SK-N-SH (cell line): ENCODE measurements at regions not wholly inside any gene's neighbourhood (a gene's known extent, or its start where the extent isn't known, plus 50 kb on each side); places are given as distances from the start of the nearest gene placed in this dataset.

Experiments used
- CTCF ChIA-PET: fragments of 300-600, 350-600 bp; formaldehyde crosslinking; extraction: SDS; loops from one replicate; lab custom pipeline; 2021; lab: Yijun Ruan, JAX
- POLR2A ChIA-PET: fragments of 350-600 bp; sonication (Branson Sonifier 250); formaldehyde crosslinking; extraction: SDS; loops from one replicate; lab custom pipeline; 2020; ENCODE audit warnings: antibody characterized with exemption, inconsistent platforms; lab: Yijun Ruan, JAX
- DNase-seq: peaks from one replicate; pipeline ENCODE4 v3.0.0; 2012
- H2AFZ ChIP-seq: fragments of 200-600 bp; sonication (generic); 2 replicates; pipeline ENCODE4 v1.8.1; 2016; ENCODE audit warnings: antibody characterized with exemption, mild to moderate bottlenecking, low read depth
- H3F3A ChIP-seq: fragments of 200-600 bp; sonication (generic); replicated peaks from 2 replicates; pipeline ENCODE3; 2016; ENCODE audit warnings: antibody characterized with exemption, mild to moderate bottlenecking; ENCODE audit not compliant: insufficient read depth
- H3K27ac ChIP-seq, 2 experiments: fragments of 200-500 bp in 1 of 2; fragments of 200-600 bp in 1 of 2; sonication (Bioruptor generic) in 1 of 2; sonication (generic), shearing (Covaris generic) in 1 of 2; 2 replicates each; pipeline versions ENCODE4 v1.5.1 to v1.6.1; 2014 to 2016; ENCODE audit warnings: low read depth in 2 of 2, inconsistent platforms in 1 of 2, low read length in 1 of 2, mild to moderate bottlenecking in 1 of 2, mixed read lengths in 1 of 2
- H3K27me3 ChIP-seq: fragments of 200-600 bp; sonication (generic), shearing (Covaris generic); 2 replicates; pipeline ENCODE4 v1.6.1; 2016; ENCODE audit warnings: mixed run types; ENCODE audit not compliant: insufficient read depth
- H3K36me3 ChIP-seq, 2 experiments: fragments of 200-500 bp in 1 of 2; fragments of 200-600 bp in 1 of 2; sonication (Bioruptor generic) in 1 of 2; sonication (generic) in 1 of 2; replicated peaks in 1 of 2; 2 replicates each; pipeline versions ENCODE3 to v1.5.1; 2014 to 2016; ENCODE audit warnings: low read length in 1 of 2, mild to moderate bottlenecking in 1 of 2; ENCODE audit not compliant: insufficient read depth in 2 of 2, control insufficient read depth in 1 of 2
- H3K4me1 ChIP-seq, 2 experiments: fragments of 200-500 bp in 1 of 2; fragments of 200-600 bp in 1 of 2; sonication (Bioruptor generic) in 1 of 2; sonication (generic), shearing (Covaris generic) in 1 of 2; 2 replicates each; pipeline versions ENCODE4 v1.5.1 to v1.6.1; 2014 to 2016; ENCODE audit warnings: low read depth in 1 of 2, low read length in 1 of 2, mixed run types in 1 of 2; ENCODE audit not compliant: insufficient read depth in 2 of 2, control insufficient read depth in 1 of 2
- H3K4me2 ChIP-seq: fragments of 200-600 bp; sonication (generic), shearing (Covaris generic); 2 replicates; pipeline ENCODE4 v1.6.1; 2017; ENCODE audit warnings: mixed run types
- H3K4me3 ChIP-seq, 2 experiments: fragments of 200-500 bp in 1 of 2; fragments of 200-600 bp in 1 of 2; sonication (Bioruptor generic) in 1 of 2; sonication (generic), shearing (Covaris generic) in 1 of 2; 2 replicates each; pipeline versions ENCODE4 v1.5.1 to v1.8.1; 2014 to 2016; ENCODE audit warnings: low read depth in 2 of 2, inconsistent platforms in 1 of 2, low read length in 1 of 2, mild to moderate bottlenecking in 1 of 2, mixed read lengths in 1 of 2, moderate library complexity in 1 of 2
- H3K79me2 ChIP-seq: fragments of 200-600 bp; sonication (generic); 2 replicates; pipeline ENCODE4 v1.8.1; 2017; ENCODE audit warnings: mild to moderate bottlenecking; ENCODE audit not compliant: insufficient read depth
- H3K9ac ChIP-seq: fragments of 200-600 bp; sonication (generic); 2 replicates; pipeline ENCODE4 v1.6.1; 2017; ENCODE audit warnings: mixed run types
- H3K9me2 ChIP-seq: fragments of 200-600 bp; sonication (generic); 2 replicates; pipeline ENCODE4 v1.6.1; 2017; ENCODE audit warnings: mixed run types
- H3K9me3 ChIP-seq: fragments of 200-600 bp; sonication (generic); 2 replicates; pipeline ENCODE4 v1.6.1; 2017; ENCODE audit warnings: mixed run types, mild to moderate bottlenecking, moderate library complexity
- H4K20me1 ChIP-seq: fragments of 200-600 bp; sonication (generic); 2 replicates; pipeline ENCODE4 v1.6.1; 2017; ENCODE audit warnings: mild to moderate bottlenecking, mixed run types; ENCODE audit not compliant: insufficient read depth
- ELF1 ChIP-seq: IDR thresholded peaks from 2 replicates; pipeline ENCODE4 v1.4.0; 2012
- EP300 ChIP-seq, 2 experiments: IDR thresholded peaks; 2 replicates each; pipeline versions ENCODE4 v1.4.0 to v1.6.1; 2012; ENCODE audit warnings: borderline replicate concordance in 1 of 2, low read depth in 1 of 2, low read length in 1 of 2
- EZH2phosphoT487 ChIP-seq: fragments of 200-600 bp; sonication (generic); IDR thresholded peaks from 2 replicates; pipeline ENCODE4 v1.6.1; 2017; ENCODE audit warnings: low read depth, mixed run types, mild to moderate bottlenecking, antibody characterized with exemption, moderate library complexity, borderline replicate concordance
- FOXJ3 ChIP-seq: sonication (generic); formaldehyde crosslinking; IDR thresholded peaks from 2 replicates; pipeline ENCODE4 v1.5.1; 2020; ENCODE audit warnings: mild to moderate bottlenecking, missing genetic modification reagents
- FOXM1 ChIP-seq: IDR thresholded peaks from 2 replicates; pipeline ENCODE4 v1.4.0; 2012; ENCODE audit warnings: low read depth, mild to moderate bottlenecking
- GATA2 ChIP-seq: sonication (generic); formaldehyde crosslinking; IDR thresholded peaks from 2 replicates; pipeline ENCODE4 v1.5.0; 2020; ENCODE audit warnings: mild to moderate bottlenecking, missing genetic modification reagents
- JUND ChIP-seq: IDR thresholded peaks from 2 replicates; pipeline ENCODE4 v1.4.0; 2012
- MXI1 ChIP-seq: IDR thresholded peaks from 2 replicates; pipeline ENCODE4 v1.6.1; 2012; ENCODE audit warnings: mild to moderate bottlenecking, low read depth, low read length, improper control_type of control experiment
- NFIC ChIP-seq: IDR thresholded peaks from 2 replicates; pipeline ENCODE4 v1.4.0; 2012; ENCODE audit warnings: borderline replicate concordance
- NRF1 ChIP-seq: IDR thresholded peaks from 2 replicates; pipeline ENCODE4 v1.6.1; 2012; ENCODE audit warnings: low read depth, mild to moderate bottlenecking, low read length
- RAD21 ChIP-seq: IDR thresholded peaks from 2 replicates; pipeline ENCODE4 v1.6.1; 2012; ENCODE audit warnings: mild to moderate bottlenecking, low read length
- RFX5 ChIP-seq: IDR thresholded peaks from 2 replicates; pipeline ENCODE4 v1.6.1; 2012; ENCODE audit warnings: mild to moderate bottlenecking, improper control_type of control experiment, low read length
- SIN3A ChIP-seq: IDR thresholded peaks from 2 replicates; pipeline ENCODE4 v1.6.1; 2012; ENCODE audit warnings: low read depth, mild to moderate bottlenecking, low read length, moderate library complexity, borderline replicate concordance
- YY1 ChIP-seq: IDR thresholded peaks from 2 replicates; pipeline ENCODE4 v1.4.0; 2012; ENCODE audit warnings: low read depth, mild to moderate bottlenecking
- WGBS: methylation state at CpG from one replicate; pipeline ENCODE4 v1.1.6; 2017; ENCODE audit warnings: low lambda C conversion rate; 5-methylcytosine and 5-hydroxymethylcytosine counted together
- TF ChIP-seq, protein P1 (sequence below): fragments of 200-600 bp; sonication (generic); IDR thresholded peaks from 2 replicates; pipeline ENCODE4 v1.6.1; 2017; ENCODE audit warnings: antibody characterized with exemption, mild to moderate bottlenecking, moderate library complexity
- TF ChIP-seq, protein P2 (sequence below): IDR thresholded peaks from 2 replicates; pipeline ENCODE4 v1.4.0; 2012; ENCODE audit warnings: low read depth
- TF ChIP-seq, protein P3 (sequence below): fragments of 150-350 bp; IDR thresholded peaks from 2 replicates; pipeline ENCODE4 v1.6.1; 2017; ENCODE audit warnings: antibody characterized with exemption, low read length, low read depth, borderline replicate concordance

DNA sequence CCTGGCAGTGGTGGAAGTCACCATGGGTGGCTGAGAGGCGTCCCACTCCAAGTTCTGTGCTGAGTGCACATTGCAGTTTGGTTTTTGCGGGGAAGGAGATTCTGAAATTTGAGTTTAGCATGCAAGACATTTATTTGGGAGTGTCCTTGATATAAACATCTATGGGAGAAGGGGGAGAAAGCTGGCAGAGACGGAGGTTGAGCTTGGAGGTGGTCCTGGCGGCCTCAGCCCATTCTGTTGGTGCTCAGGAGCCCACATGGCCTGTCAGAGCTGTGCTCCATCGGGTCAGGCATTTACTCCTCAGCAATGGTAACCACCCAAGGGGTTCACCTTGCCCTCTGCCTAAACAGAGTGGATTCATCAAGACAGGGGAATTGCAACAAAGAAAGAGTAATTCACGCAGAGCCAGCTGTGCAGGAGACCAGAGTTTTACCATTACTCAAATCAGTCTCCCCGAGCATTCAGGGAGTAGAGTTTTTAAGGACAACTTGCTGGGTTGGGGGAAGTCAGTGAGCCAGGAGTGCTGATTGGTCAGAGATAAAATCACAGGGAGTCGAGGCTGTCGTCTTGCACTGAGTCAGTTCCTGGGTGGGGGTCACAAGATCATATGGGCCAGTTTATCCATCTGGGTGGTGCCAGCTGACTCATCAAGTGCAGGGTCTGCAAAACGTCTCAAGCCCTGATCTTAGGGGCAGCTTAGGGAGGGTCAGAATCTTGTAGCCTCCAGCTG, 323.3 kb upstream of the TMEM132C start:
- Histone ChIP-seq H2AFZ (no peak overlapping the region), H3K4me2 (no peak overlapping the region), H3K4me3 (no peak overlapping the region), H3K79me2 (no peaks in the 10 kb centered on the region), H3K9me3 (no peaks in the 10 kb centered on the region), H3K36me3 (no peaks in the 10 kb centered on the region), H3K9ac (no peak overlapping the region), H3K9me2 (no peaks in the 10 kb centered on the region), H3K4me1 (no peaks in the 10 kb centered on the region), H3F3A (no peaks in the 10 kb centered on the region), H3K27me3 (no peaks in the 10 kb centered on the region), H4K20me1 (no peaks in the 10 kb centered on the region), H3K27ac (no peak overlapping the region)
- TF ChIP-seq RFX5 (no peak), ELF1 (no peak)
- ChIA-PET CTCF (no interaction called here), POLR2A (no interaction called here)
- DNase-seq: no peak
- WGBS: 7% methylated on average over 10 of the region's 10 CpGs

DNA sequence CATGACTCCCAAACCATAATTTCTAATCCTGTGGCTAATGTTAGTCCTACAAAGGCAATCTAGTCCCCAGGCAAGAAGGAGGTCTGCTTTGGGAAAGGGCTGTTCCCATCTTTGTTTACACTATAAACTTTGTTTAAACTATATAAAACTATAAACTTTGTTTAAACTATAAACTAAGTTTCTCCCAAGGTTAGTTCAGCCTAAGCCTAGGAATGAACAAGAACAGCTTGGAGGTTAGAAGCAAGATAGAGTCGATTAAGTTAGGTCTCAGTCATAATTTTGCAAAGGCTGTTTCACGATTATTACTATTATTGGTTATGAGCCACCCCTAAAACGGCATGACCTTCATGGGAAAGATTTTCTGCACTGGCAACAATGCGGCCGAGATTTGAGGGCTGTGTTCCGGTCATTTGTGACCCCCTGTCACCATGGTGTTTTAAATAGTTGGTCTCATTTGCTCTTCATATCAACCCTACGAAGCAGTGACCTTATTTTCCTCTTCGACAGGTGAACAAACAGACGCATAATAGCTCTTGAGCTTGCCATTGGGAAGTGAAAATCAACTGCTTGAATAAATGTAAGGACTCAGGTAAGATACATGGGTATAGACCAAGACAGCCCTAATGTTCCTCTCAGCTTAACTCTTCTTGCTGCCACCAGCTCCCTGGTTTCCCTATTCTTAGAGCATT, 322.6 kb upstream of the TMEM132C start:
- H3K27ac ChIP-seq: no peak overlapping the region
- H3K9me3 ChIP-seq: no peaks in the 10 kb centered on the region
- no peaks in the 10 kb centered on the region for H3K9me2 ChIP-seq
- no peaks in the 10 kb centered on the region for H3F3A ChIP-seq
- no peak overlapping the region for H3K4me2 ChIP-seq
- no peaks in the 10 kb centered on the region for H3K36me3 ChIP-seq
- H2AFZ ChIP-seq: no peak overlapping the region
- no peaks in the 10 kb centered on the region for H3K4me1 ChIP-seq
- WGBS: 21% methylated on average over 9 of the region's 9 CpGs
- H4K20me1 ChIP-seq: no peaks in the 10 kb centered on the region
- no peak overlapping the region for H3K9ac ChIP-seq
- TF ChIP-seq, protein P1, sequence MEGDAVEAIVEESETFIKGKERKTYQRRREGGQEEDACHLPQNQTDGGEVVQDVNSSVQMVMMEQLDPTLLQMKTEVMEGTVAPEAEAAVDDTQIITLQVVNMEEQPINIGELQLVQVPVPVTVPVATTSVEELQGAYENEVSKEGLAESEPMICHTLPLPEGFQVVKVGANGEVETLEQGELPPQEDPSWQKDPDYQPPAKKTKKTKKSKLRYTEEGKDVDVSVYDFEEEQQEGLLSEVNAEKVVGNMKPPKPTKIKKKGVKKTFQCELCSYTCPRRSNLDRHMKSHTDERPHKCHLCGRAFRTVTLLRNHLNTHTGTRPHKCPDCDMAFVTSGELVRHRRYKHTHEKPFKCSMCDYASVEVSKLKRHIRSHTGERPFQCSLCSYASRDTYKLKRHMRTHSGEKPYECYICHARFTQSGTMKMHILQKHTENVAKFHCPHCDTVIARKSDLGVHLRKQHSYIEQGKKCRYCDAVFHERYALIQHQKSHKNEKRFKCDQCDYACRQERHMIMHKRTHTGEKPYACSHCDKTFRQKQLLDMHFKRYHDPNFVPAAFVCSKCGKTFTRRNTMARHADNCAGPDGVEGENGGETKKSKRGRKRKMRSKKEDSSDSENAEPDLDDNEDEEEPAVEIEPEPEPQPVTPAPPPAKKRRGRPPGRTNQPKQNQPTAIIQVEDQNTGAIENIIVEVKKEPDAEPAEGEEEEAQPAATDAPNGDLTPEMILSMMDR: no peak
- TF ChIP-seq SIN3A: no peak
- H3K4me3 ChIP-seq: no peak overlapping the region
- DNase-seq: no peak
- CTCF ChIA-PET: no interaction called here
- H3K27me3 ChIP-seq: no peaks in the 10 kb centered on the region
- POLR2A ChIA-PET: no interaction called here
- H3K79me2 ChIP-seq: no peaks in the 10 kb centered on the region

GRCh38 chr12:127957001-127957660, 309.8 kb upstream of the TMEM132C start:
- H3K4me3 ChIP-seq: no peak overlapping the region
- H3K79me2 ChIP-seq: no peaks in the 10 kb centered on the region
- H2AFZ ChIP-seq: no peak overlapping the region
- 38% methylated on average over 5 of the region's 5 CpGs for WGBS
- no peak overlapping the region for H3K9ac ChIP-seq
- no peaks in the 10 kb centered on the region for H3K4me1 ChIP-seq
- H3K4me2 ChIP-seq: no peak overlapping the region
- H3K9me3 ChIP-seq: no peaks in the 10 kb centered on the region
- H3K36me3 ChIP-seq: no peaks in the 10 kb centered on the region
- DNase-seq: no peak
- POLR2A ChIA-PET: no interaction called here
- H3K9me2 ChIP-seq: no peaks in the 10 kb centered on the region
- no peaks in the 10 kb centered on the region for H4K20me1 ChIP-seq
- H3K27ac ChIP-seq: no peak overlapping the region
- H3K27me3 ChIP-seq: no peaks in the 10 kb centered on the region
- H3F3A ChIP-seq: no peaks in the 10 kb centered on the region
- CTCF ChIA-PET: no interaction called here
- TF ChIP-seq FOXJ3 (CRISPR knock-in tag) (no peak), NRF1 (no peak), YY1 (no peak), RAD21 (no peak), GATA2 (CRISPR knock-in tag) (no peak), RFX5 (no peak), JUND (no peak), MXI1 (no peak), FOXM1 (no peak), EZH2phosphoT487 (no peak), NFIC (no peak), EP300 (IDR thresholded peaks at IDR 0.05; ENCODE audit: borderline replicate concordance in 1 of 2, low read depth in 1 of 2, low read length in 1 of 2) (no peak)
- TF ChIP-seq, protein P2, sequence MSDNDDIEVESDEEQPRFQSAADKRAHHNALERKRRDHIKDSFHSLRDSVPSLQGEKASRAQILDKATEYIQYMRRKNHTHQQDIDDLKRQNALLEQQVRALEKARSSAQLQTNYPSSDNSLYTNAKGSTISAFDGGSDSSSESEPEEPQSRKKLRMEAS: no peak
- TF ChIP-seq, protein P3, sequence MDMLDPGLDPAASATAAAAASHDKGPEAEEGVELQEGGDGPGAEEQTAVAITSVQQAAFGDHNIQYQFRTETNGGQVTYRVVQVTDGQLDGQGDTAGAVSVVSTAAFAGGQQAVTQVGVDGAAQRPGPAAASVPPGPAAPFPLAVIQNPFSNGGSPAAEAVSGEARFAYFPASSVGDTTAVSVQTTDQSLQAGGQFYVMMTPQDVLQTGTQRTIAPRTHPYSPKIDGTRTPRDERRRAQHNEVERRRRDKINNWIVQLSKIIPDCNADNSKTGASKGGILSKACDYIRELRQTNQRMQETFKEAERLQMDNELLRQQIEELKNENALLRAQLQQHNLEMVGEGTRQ: no peak
